HG02943 (cell line): ENCODE measurements at regions not wholly inside any gene's neighbourhood (a gene's known extent, or its start where the extent isn't known, plus 50 kb on each side); places are given as distances from the start of the nearest gene placed in this dataset.
"Not testable (repeated sequence)": the region's sequence is repeated elsewhere in the genome, so short reads cannot be mapped to it uniquely, and the experiment has no call there.

Experiments
- ATAC-seq: cut with Tn5 transposase; IDR thresholded peaks from one replicate; pipeline ENCODE4 v1.9.1; 2021; ENCODE audit warnings: mild to moderate bottlenecking, low read depth, moderate library complexity; ENCODE audit not compliant: unreplicated experiment

- ATAC-seq, result no peak
These were observed 71.6 kb upstream of the LYZL1 start for GRCh38 chr10:29217292-29217738.

- ATAC-seq, result no peak
These were observed 65.5 kb upstream of the LYZL1 start for GRCh38 chr10:29223326-29223725.

GRCh38 chr10:29224631-29225030 lies 64.2 kb upstream of the LYZL1 start:
- ATAC-seq, result no peak

DNA sequence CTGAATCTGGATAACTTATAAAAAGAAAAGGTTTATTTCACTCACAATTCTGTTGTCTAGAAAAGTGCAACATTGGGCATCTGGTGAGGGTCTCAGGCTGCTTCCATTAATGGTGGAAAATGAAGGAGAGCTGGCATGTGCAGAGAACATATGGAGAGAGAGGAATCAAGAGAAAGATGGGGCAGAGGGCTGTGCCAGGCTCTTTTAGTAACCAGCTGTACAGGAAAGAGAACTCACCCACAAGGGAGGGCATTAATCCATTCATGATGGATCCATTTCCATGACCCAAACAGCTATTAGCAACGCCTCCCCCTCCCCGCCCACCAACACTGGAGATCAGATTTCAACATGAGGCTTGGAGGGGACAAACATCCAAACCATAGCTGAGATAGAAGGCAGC lies 61.7 kb upstream of the LYZL1 start:
- no peak for ATAC-seq

GRCh38 chr10:29228562-29228961 lies 60.3 kb upstream of the LYZL1 start:
- ATAC-seq, result no peak

- no peak for ATAC-seq
These were observed 59.6 kb upstream of the LYZL1 start for GRCh38 chr10:29229258-29229705.

DNA sequence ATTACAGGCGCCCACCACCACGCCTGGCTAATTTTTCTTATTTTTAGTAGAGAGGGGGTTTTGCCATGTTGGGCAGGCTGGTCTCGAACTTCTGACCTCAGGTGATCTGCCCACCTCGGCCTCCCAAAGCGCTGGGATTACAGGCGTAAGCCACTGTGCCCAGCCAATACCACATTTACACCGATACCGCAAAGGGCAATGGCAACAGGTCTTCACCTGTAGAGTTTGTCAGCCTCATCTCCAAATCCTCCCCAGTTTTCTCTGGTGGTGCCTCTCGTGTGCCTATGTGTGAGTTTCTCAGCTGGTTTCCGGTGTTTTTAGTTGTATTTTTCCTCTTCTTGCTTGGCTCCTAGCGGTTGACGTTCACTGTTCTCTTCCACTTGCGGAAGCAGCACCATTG lies 52.0 kb upstream of the LYZL1 start:
- ATAC-seq, result not testable (repeated sequence)

GRCh38 chr10:29237786-29238185 lies 51.1 kb upstream of the LYZL1 start:
- ATAC-seq, result no peak

GRCh38 chr10:29238523-29239135 lies 50.2 kb upstream of the LYZL1 start:
- no peak for ATAC-seq
